HepG2 (cell line): ENCODE measurements at regions not wholly inside any gene's neighbourhood (a gene's known extent, or its start where the extent isn't known, plus 50 kb on each side); places are given as distances from the start of the nearest gene placed in this dataset.

Source experiments
- BCL6 ChIP-seq: IDR thresholded peaks from 2 replicates; pipeline ENCODE4 v1.6.1; 2016; ENCODE audit warnings: missing genetic modification reagents, missing compliant biosample characterization
- BRF2 ChIP-seq: sonication (generic); formaldehyde crosslinking; IDR thresholded peaks from 2 replicates; pipeline ENCODE4 v1.8.1; 2022; ENCODE audit warnings: mild to moderate bottlenecking, missing genetic modification reagents
- EHMT2 ChIP-seq: fragments of 200-600 bp; sonication (generic); IDR thresholded peaks from 2 replicates; pipeline ENCODE4 v1.7.0; 2017; ENCODE audit warnings: antibody characterized with exemption, low read depth, low read length, borderline replicate concordance
- HBP1 ChIP-seq: IDR thresholded peaks from 2 replicates; pipeline ENCODE4 v1.6.1; 2016; ENCODE audit warnings: low read depth, control low read depth
- HNF1B ChIP-seq: sonication (generic); formaldehyde crosslinking; IDR thresholded peaks from 2 replicates; pipeline ENCODE4 v1.5.1; 2020; ENCODE audit warnings: mild to moderate bottlenecking, moderate library complexity, missing genetic modification reagents
- HOXA3 ChIP-seq: sonication (generic); formaldehyde crosslinking; IDR thresholded peaks from 2 replicates; pipeline ENCODE4 v1.5.0; 2020; ENCODE audit warnings: missing genetic modification reagents
- KLF16 ChIP-seq, 2 experiments: sonication (generic) in 1 of 2; formaldehyde crosslinking in 1 of 2; IDR thresholded peaks; 2 replicates each; pipeline versions ENCODE4 v1.6.1 to v1.8.0; 2016 to 2023; ENCODE audit warnings: missing genetic modification reagents in 2 of 2, missing compliant biosample characterization in 1 of 2
- MAZ ChIP-seq, 2 experiments: sonication (generic) in 1 of 2; formaldehyde crosslinking in 1 of 2; IDR thresholded peaks; 2 replicates each; pipeline versions ENCODE4 v1.5.0 to v1.6.1; 2012 to 2020; ENCODE audit warnings: low read depth in 2 of 2, mild to moderate bottlenecking in 2 of 2, borderline replicate concordance in 1 of 2, improper control_type of control experiment in 1 of 2, low read length in 1 of 2, missing genetic modification reagents in 1 of 2, moderate library complexity in 1 of 2
- NCOA2 ChIP-seq: sonication (generic); formaldehyde crosslinking; IDR thresholded peaks from 2 replicates; pipeline ENCODE4 v1.8.0; 2022; ENCODE audit warnings: inconsistent platforms
- PHF5A ChIP-seq: IDR thresholded peaks from one replicate; pipeline ENCODE4 v1.6.1; 2018; ENCODE audit warnings: low read depth, missing genetic modification reagents; ENCODE audit not compliant: unreplicated experiment
- SKI ChIP-seq: fragments of 450-650 bp; IDR thresholded peaks from one replicate; pipeline ENCODE4 v1.6.1; 2018; ENCODE audit warnings: mild to moderate bottlenecking; ENCODE audit not compliant: partially characterized antibody
- SNAPC5 ChIP-seq: sonication (generic); formaldehyde crosslinking; IDR thresholded peaks from 2 replicates; pipeline ENCODE4 v1.8.1; 2023; ENCODE audit warnings: mild to moderate bottlenecking, missing genetic modification reagents, borderline replicate concordance
- SP1 ChIP-seq, 2 experiments: fragments of 450-650 bp in 1 of 2; sonication (generic) in 1 of 2; formaldehyde crosslinking in 1 of 2; IDR thresholded peaks; 2 replicates each; pipeline versions ENCODE4 v1.4.0 to v1.6.1; 2016 to 2020; ENCODE audit warnings: missing genetic modification reagents in 1 of 2
- SYNCRIP ChIP-seq: fragments of 200-400 bp; formaldehyde crosslinking; IDR thresholded peaks from 2 replicates; pipeline ENCODE4 v1.6.1; 2018; ENCODE audit warnings: mild to moderate bottlenecking, low read depth, low read length; ENCODE audit not compliant: insufficient read depth
- TBX2 ChIP-seq: sonication (generic); formaldehyde crosslinking; IDR thresholded peaks from 2 replicates; pipeline ENCODE4 v1.5.0; 2020; ENCODE audit warnings: missing genetic modification reagents, mild to moderate bottlenecking, borderline replicate concordance
- ZBTB20 ChIP-seq: sonication (generic); formaldehyde crosslinking; IDR thresholded peaks from 2 replicates; pipeline ENCODE4 v1.8.1; 2023; ENCODE audit warnings: missing genetic modification reagents, low read depth, mild to moderate bottlenecking, borderline replicate concordance
- ZFP1 ChIP-seq: IDR thresholded peaks from 2 replicates; pipeline ENCODE4 v1.6.1; 2016
- ZMAT5 ChIP-seq: sonication (generic); formaldehyde crosslinking; IDR thresholded peaks from 2 replicates; pipeline ENCODE4 v1.5.0; 2020; ENCODE audit warnings: mild to moderate bottlenecking, low read depth, missing genetic modification reagents, borderline replicate concordance
- ZNF12 ChIP-seq: sonication (generic); formaldehyde crosslinking; IDR thresholded peaks from 2 replicates; pipeline ENCODE4 v1.5.0; 2020; ENCODE audit warnings: missing genetic modification reagents
- ZNF121 ChIP-seq: sonication (generic); formaldehyde crosslinking; IDR thresholded peaks from 2 replicates; pipeline ENCODE4 v1.5.0; 2020; ENCODE audit warnings: mild to moderate bottlenecking, missing genetic modification reagents
- ZNF333 ChIP-seq: sonication (generic); formaldehyde crosslinking; IDR thresholded peaks from 2 replicates; pipeline ENCODE4 v1.4.0; 2020; ENCODE audit warnings: mild to moderate bottlenecking, missing genetic modification reagents, borderline replicate concordance
- ZNF670 ChIP-seq: sonication (generic); formaldehyde crosslinking; IDR thresholded peaks from 2 replicates; pipeline ENCODE4 v1.8.0; 2022; ENCODE audit warnings: mild to moderate bottlenecking, missing genetic modification reagents, borderline replicate concordance
- ZNF777 ChIP-seq: sonication (generic); formaldehyde crosslinking; IDR thresholded peaks from 2 replicates; pipeline ENCODE4 v1.4.0; 2020; ENCODE audit warnings: missing genetic modification reagents
- ZNF788 ChIP-seq: sonication (generic); formaldehyde crosslinking; IDR thresholded peaks from 2 replicates; pipeline ENCODE4 v1.5.0; 2020; ENCODE audit warnings: mild to moderate bottlenecking, missing genetic modification reagents, borderline replicate concordance
- ZSCAN25 ChIP-seq: sonication (generic); formaldehyde crosslinking; IDR thresholded peaks from 2 replicates; pipeline ENCODE4 v1.8.0; 2022; ENCODE audit warnings: mild to moderate bottlenecking, missing genetic modification reagents

- TF ChIP-seq SKI (peak; percentile 72), ZBTB20 (CRISPR knock-in tag) (peak; percentile 94; the same call in 1 of the 2 replicates), ZMAT5 (CRISPR knock-in tag) (no peak), ZFP1 (CRISPR knock-in tag) (peak; percentile 86; the same call in 1 of the 2 replicates), ZNF121 (no peak), HNF1B (peak; percentile 72; the same call in 1 of the 2 replicates), BRF2 (CRISPR knock-in tag) (peak; percentile 73; the same call in 1 of the 2 replicates), HOXA3 (CRISPR knock-in tag) (peak; percentile 25; the same call in 1 of the 2 replicates), ZSCAN25 (CRISPR knock-in tag) (no peak), ZNF788 (no peak), HBP1 (CRISPR knock-in tag) (0 out of 2 replicates have a peak, but pooled peaks have one; percentile 51), ZNF333 (CRISPR knock-in tag) (no peak), SYNCRIP (no peak), SP1 (IDR thresholded peaks at IDR 0.05) (no peak), SP1 (CRISPR knock-in tag; IDR thresholded peaks at IDR 0.05) (no peak), MAZ (IDR thresholded peaks at IDR 0.05; ENCODE audit: borderline replicate concordance, low read depth, low read length) (no peak), MAZ (CRISPR knock-in tag; IDR thresholded peaks at IDR 0.05; ENCODE audit: low read depth) (0 out of 2 replicates have a peak, but pooled peaks have one; percentile 41), SNAPC5 (peak; percentile 66; the same call in 1 of the 2 replicates), TBX2 (peak; percentile 71; the same call in 1 of the 2 replicates), ZNF777 (no peak), NCOA2 (CRISPR knock-in tag) (peak; percentile 81), KLF16 (CRISPR knock-in tag; IDR thresholded peaks at IDR 0.05) (peak in 1 of 2 experiments; percentile 84; a peak in 2 of 4 replicates), ZNF12 (CRISPR knock-in tag) (peak; percentile 39; the same call in 1 of the 2 replicates), PHF5A (CRISPR knock-in tag) (peak; percentile 73), EHMT2 (peak; percentile 85; the same call in 1 of the 2 replicates), ZNF670 (CRISPR knock-in tag) (peak; percentile 59; the same call in 1 of the 2 replicates), BCL6 (CRISPR knock-in tag) (peak; percentile 92)
Observed at GRCh38 chr6:80508885-80509630, 402.6 kb downstream of the BCKDHB start (continued).
